GM12872 (cell line): ENCODE measurements at regions not wholly inside any gene's neighbourhood (a gene's known extent, or its start where the extent isn't known, plus 50 kb on each side); places are given as distances from the start of the nearest gene placed in this dataset.

ENCODE experiments used
- TF ChIP-seq, protein P1 (sequence below): IDR thresholded peaks from 3 replicates; pipeline ENCODE4 v1.5.1; 2011; ENCODE audit warnings: low read depth, mild to moderate bottlenecking, low read length, moderate library complexity; ENCODE audit not compliant: insufficient read depth

DNA sequence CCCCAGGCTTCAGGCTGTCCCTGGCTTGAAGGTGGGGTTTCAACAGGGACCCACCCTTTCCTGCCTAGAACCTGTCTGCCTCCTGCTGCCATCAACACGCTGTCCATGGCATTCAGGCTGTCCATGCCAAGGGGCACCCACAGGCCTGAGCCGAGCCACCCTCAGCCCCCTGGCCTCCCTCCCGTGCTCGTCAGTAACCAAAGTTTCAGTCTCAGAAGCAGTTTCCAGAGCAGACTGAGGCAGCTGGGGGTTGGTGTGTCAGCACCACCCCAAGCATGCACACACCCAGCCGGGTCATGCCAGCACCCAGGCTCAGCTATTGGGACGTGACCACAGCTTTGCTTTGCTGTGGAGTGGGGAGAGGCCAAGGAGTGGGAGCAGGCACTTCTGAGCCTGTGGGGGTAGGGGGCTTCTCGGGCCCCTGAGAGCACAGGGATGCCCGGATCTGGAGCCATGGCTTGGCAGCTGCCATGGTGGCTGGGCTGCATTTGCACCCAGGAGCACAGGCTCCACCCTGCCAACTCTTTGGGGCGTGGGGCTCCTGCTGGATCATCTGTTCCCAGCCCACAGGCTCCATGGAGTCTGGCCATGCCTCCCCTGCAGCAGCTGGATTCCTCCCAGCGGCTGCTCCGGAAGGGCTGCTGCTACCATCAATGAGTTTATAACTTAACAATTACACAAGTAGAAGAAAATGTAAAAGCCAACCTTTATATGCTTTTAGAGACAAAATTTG, 314.5 kb upstream of the SEMA3C start:
- TF ChIP-seq, protein P1, sequence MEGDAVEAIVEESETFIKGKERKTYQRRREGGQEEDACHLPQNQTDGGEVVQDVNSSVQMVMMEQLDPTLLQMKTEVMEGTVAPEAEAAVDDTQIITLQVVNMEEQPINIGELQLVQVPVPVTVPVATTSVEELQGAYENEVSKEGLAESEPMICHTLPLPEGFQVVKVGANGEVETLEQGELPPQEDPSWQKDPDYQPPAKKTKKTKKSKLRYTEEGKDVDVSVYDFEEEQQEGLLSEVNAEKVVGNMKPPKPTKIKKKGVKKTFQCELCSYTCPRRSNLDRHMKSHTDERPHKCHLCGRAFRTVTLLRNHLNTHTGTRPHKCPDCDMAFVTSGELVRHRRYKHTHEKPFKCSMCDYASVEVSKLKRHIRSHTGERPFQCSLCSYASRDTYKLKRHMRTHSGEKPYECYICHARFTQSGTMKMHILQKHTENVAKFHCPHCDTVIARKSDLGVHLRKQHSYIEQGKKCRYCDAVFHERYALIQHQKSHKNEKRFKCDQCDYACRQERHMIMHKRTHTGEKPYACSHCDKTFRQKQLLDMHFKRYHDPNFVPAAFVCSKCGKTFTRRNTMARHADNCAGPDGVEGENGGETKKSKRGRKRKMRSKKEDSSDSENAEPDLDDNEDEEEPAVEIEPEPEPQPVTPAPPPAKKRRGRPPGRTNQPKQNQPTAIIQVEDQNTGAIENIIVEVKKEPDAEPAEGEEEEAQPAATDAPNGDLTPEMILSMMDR, result no peak

DNA sequence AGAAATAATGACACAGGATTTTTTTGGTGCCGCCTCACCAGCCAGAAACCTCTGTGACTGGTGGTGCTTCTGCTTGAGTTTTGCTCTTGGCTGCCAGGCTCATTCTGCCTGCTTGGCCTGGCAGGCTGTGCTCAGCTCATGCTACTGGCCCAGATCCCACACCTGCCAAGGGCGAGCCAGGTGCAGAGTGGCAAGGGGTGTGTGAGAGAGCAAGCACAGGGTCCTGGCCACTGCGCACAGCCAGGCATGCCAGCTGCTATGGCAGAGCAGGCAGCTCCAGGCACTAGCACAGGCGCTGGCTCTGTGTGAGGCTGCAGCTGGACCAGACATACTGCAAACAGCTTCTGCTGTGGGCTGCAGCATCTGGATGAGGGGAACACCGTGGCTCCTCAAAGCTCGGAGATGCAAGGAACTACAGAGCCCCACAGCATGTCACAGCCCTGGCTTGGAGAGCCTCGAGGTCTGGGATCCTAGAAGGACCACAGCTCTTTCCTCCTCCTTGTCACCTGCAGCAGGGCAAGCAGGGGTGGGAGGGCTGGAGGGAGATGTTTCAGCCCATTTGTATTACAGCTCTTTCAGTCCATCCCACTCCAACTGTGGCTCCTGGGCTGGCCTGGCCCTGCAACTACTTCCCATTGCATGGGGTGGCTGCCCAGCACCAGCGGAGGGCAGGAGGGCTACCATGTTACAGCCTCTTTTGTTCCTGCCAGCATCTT, 313.4 kb upstream of the SEMA3C start:
- TF ChIP-seq, protein P1, result no peak

DNA sequence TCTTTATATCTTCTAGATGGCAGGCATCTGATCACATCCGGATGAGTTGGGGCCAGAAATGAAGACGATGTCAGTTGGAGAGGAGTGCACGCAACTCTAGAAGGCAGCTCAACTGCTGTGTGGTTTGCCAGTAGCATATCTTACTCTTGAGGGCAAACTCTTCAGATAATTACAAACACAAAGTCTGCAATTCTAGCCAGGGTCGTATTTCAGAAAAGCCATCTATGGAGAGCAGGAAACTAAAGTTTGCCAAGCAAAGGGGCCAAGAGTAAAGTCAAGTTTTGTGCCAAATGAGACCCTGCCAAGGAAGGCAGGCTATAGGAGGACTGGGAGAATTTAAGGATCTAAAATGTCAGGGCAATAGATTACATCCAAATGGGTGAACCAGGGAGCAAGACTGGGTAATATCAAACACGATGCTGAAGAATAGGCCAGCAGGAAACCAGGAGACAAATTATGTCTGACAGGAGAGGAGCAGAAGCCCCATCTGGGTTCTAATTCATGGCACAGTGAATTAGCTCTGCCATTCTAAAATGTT, 312.5 kb upstream of the SEMA3C start:
- TF ChIP-seq, protein P1, result no peak

DNA sequence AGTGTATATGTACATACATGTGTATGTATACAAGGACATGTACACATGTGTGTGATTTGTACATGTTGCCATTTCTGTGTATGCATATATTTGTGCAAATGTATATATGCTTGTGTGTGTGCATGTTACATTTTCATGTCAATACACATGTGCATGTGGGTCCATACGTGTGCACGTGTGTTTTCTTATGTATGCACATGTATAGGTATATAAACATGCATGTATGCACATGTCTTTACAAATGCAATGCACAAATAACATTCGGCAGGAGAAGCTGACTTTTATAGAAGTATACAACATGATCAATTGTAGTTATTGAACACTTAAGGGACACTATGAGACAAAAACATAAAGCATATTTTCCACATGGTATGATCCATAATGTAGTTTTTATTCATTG, 307.4 kb upstream of the SEMA3C start:
- TF ChIP-seq, protein P1, result no peak

DNA sequence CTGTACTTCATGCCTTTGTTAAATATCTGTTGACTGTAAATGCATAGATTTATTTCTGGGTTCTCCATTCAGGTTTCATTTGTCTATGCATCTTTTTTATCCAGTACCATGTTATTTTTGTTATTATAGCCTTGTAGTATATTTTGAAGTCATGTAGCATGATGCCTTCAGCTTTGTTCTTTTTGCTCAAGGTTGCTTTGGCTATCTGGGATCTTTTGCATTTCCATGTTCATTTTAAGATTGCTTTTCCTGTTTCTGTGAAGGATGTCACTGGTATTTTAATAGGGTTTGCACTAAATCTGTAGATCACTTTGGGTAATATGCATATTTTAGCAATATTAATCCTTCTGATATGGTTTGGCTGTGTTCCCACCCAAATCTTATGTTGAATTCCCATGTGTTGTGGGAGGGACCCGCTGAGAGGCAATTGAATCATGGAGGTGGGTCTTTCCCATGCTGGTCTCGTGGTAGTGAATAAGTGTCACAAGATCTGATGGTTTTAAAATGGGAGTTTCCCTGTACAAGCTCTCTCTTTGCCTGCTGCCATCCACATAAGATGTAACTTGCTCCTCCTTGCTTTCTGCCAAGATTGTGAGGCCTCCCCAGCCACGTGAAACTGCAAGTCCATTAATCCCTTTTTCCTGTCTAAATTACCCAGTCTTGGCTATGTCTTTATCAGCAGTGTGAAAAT, 302.8 kb upstream of the SEMA3C start:
- TF ChIP-seq, protein P1, result no peak

DNA sequence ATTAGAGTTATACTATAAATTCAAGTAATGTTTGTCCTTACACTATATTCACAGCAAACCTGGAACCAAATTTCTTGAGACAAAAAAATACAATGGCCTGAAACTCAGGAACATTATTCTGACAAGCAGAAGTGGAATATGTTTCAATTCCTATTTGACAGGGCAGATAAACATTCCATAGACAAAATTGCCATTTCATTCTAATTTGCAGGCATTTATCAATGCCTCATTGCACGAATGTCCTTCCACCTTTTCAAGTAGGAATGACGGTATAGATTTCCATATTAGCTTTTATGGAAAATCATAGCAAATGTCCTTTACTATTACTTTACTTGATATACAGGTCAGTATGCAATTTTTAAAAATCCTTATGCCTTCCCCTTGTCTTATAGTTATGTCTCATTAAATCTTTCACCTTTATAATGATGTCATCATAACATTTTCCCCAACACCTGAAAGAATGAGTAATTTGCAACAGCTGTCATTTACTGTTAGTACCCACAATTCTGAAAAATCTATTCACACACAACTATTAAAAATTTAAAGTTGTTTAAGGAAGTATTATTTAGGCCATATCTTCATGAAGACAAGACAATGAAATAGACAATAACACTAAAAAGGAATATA, 299.7 kb upstream of the SEMA3C start:
- TF ChIP-seq, protein P1, result no peak

DNA sequence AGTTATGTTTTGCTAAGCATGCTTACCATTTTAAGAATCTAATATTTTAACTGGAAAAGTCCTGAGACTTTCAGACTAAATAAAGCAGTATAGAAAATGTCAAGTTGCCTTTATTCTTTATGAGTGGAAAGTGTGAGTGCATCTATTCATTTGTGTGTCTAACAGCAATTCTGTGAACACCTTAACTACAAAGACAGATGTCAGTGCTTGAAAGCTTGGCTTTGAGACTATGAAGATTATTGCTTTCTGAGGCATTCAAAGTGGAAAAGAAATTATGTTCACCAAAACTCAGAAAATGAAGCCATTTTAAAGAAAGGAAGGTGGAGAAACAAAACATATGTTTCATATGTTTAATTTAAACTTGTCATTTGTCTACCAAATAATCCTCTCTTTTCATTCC, 294.5 kb upstream of the SEMA3C start:
- TF ChIP-seq, protein P1, result no peak
